H9 (cell line): ENCODE measurements at regions not wholly inside any gene's neighbourhood (a gene's known extent, or its start where the extent isn't known, plus 50 kb on each side); places are given as distances from the start of the nearest gene placed in this dataset.

Source experiments
- DNase-seq: peaks from one replicate; pipeline ENCODE4 v3.0.0-alpha.2; 2017
- H2AFZ ChIP-seq: one replicate; pipeline ENCODE4 v1.6.1; 2013; ENCODE audit warnings: mild to moderate bottlenecking, low read length, control low read depth, moderate library complexity
- H2AK5ac ChIP-seq: 2 replicates; pipeline ENCODE4 v1.6.1; 2013; ENCODE audit warnings: low read length, control low read depth, mixed read lengths; ENCODE audit not compliant: insufficient read length
- H2BK120ac ChIP-seq: one replicate; pipeline ENCODE4 v1.6.1; 2013; ENCODE audit warnings: low read depth, mild to moderate bottlenecking, low read length, control low read depth, inconsistent platforms; ENCODE audit not compliant: poor library complexity, severe bottlenecking
- H2BK12ac ChIP-seq: 2 replicates; pipeline ENCODE4 v1.6.1; 2013; ENCODE audit warnings: low read length, control low read depth, mixed read lengths, low read depth; ENCODE audit not compliant: insufficient read length
- H2BK15ac ChIP-seq: 2 replicates; pipeline ENCODE4 v1.6.1; 2013; ENCODE audit warnings: low read depth, low read length, control low read depth
- H2BK20ac ChIP-seq: one replicate; pipeline ENCODE4 v1.6.1; 2013; ENCODE audit warnings: low read depth, mild to moderate bottlenecking, low read length, control low read depth, inconsistent platforms; ENCODE audit not compliant: poor library complexity, severe bottlenecking
- H2BK5ac ChIP-seq: 2 replicates; pipeline ENCODE4 v1.6.1; 2013; ENCODE audit warnings: low read length, control low read depth, mixed read lengths; ENCODE audit not compliant: insufficient read length
- H3K14ac ChIP-seq: 2 replicates; pipeline ENCODE4 v1.6.1; 2013; ENCODE audit warnings: low read length, control low read depth; ENCODE audit not compliant: insufficient read depth
- H3K18ac ChIP-seq: 2 replicates; pipeline ENCODE4 v1.6.1; 2013; ENCODE audit warnings: low read depth, mild to moderate bottlenecking, mixed read lengths, low read length, control low read depth; ENCODE audit not compliant: insufficient read length
- H3K23ac ChIP-seq: 2 replicates; pipeline ENCODE4 v1.6.1; 2013; ENCODE audit warnings: low read length, control low read depth, mixed read lengths, low read depth; ENCODE audit not compliant: insufficient read length
- H3K23me2 ChIP-seq: 2 replicates; pipeline ENCODE4 v1.6.1; 2013; ENCODE audit warnings: low read depth, mild to moderate bottlenecking, mixed read lengths, low read length, control low read depth; ENCODE audit not compliant: insufficient read length, poor library complexity, severe bottlenecking
- H3K27ac ChIP-seq: 2 replicates; pipeline ENCODE4 v1.5.1; 2013; ENCODE audit warnings: low read length, control low read depth, mixed read lengths, low read depth; ENCODE audit not compliant: insufficient read length
- H3K27me3 ChIP-seq: 2 replicates; pipeline ENCODE4 v1.6.1; 2013; ENCODE audit warnings: low read length, control low read depth, inconsistent platforms; ENCODE audit not compliant: insufficient read depth
- H3K4ac ChIP-seq: 2 replicates; pipeline ENCODE4 v1.6.1; 2013; ENCODE audit warnings: low read depth, mild to moderate bottlenecking, control low read depth, inconsistent platforms, low read length, moderate library complexity
- H3K4me1 ChIP-seq: 2 replicates; pipeline ENCODE4 v1.6.1; 2013; ENCODE audit warnings: low read length, control low read depth, inconsistent platforms; ENCODE audit not compliant: insufficient read depth
- H3K4me2 ChIP-seq: 2 replicates; pipeline ENCODE4 v1.6.1; 2013; ENCODE audit warnings: low read length, control low read depth, mixed read lengths; ENCODE audit not compliant: insufficient read length, insufficient read depth
- H3K56ac ChIP-seq: 2 replicates; pipeline ENCODE4 v1.6.1; 2013; ENCODE audit warnings: low read depth, mild to moderate bottlenecking, mixed read lengths, low read length, control low read depth; ENCODE audit not compliant: insufficient read length
- H3K79me1 ChIP-seq: 2 replicates; pipeline ENCODE4 v1.6.1; 2013; ENCODE audit warnings: low read depth, mild to moderate bottlenecking, moderate library complexity, low read length, control low read depth, inconsistent platforms; ENCODE audit not compliant: insufficient read depth, poor library complexity, severe bottlenecking
- H3K79me2 ChIP-seq: 2 replicates; pipeline ENCODE4 v1.6.1; 2013; ENCODE audit warnings: low read length, control low read depth, inconsistent platforms; ENCODE audit not compliant: insufficient read depth
- H3K9ac ChIP-seq: 2 replicates; pipeline ENCODE4 v1.6.1; 2013; ENCODE audit warnings: low read length, control low read depth, mixed read lengths; ENCODE audit not compliant: insufficient read length; ENCODE audit errors: extremely low read depth
- H3K9me3 ChIP-seq: one replicate; pipeline ENCODE4 v1.6.1; 2013; ENCODE audit warnings: low read depth, low read length, inconsistent platforms; ENCODE audit not compliant: control insufficient read depth
- H3T11ph ChIP-seq: one replicate; pipeline ENCODE4 v1.6.1; 2013; ENCODE audit warnings: mild to moderate bottlenecking, low read length, control low read depth, inconsistent platforms
- H4K20me1 ChIP-seq: one replicate; pipeline ENCODE4 v1.6.1; 2013; ENCODE audit not compliant: control insufficient read depth, insufficient read length, insufficient read depth
- H4K5ac ChIP-seq: 2 replicates; pipeline ENCODE4 v1.6.1; 2013; ENCODE audit warnings: low read depth, mild to moderate bottlenecking, mixed read lengths, low read length, control low read depth; ENCODE audit not compliant: insufficient read length
- H4K8ac ChIP-seq: replicated peaks from 2 replicates; pipeline ENCODE4 v1.6.1; 2013; ENCODE audit warnings: low read length, control low read depth, mixed read lengths, low read depth; ENCODE audit not compliant: insufficient read length
- H4K91ac ChIP-seq: 2 replicates; pipeline ENCODE4 v1.6.1; 2013; ENCODE audit warnings: low read depth, mild to moderate bottlenecking, moderate library complexity, mixed read lengths, low read length, control low read depth; ENCODE audit not compliant: insufficient read length
- H3K27ac Mint-ChIP-seq, 3 experiments: 2 replicates in 2 of 3; 3 replicates in 1 of 3; pipeline ENCODE4 v1.8.0; 2020 to 2021; ENCODE audit warnings: mixed read lengths in 3 of 3, mild to moderate bottlenecking in 1 of 3, moderate library complexity in 1 of 3
- H3K27me3 Mint-ChIP-seq: 2 replicates; pipeline ENCODE4 v1.8.0; 2021; ENCODE audit warnings: low read depth, mild to moderate bottlenecking, moderate library complexity, mixed read lengths
- H3K36me3 Mint-ChIP-seq, 3 experiments: 2 replicates in 2 of 3; 3 replicates in 1 of 3; pipeline ENCODE4 v1.8.0; 2020 to 2021; ENCODE audit warnings: low read depth in 3 of 3, mixed read lengths in 3 of 3; ENCODE audit not compliant: insufficient read depth in 1 of 3
- H3K4me1 Mint-ChIP-seq, 2 experiments: 2 replicates each; pipeline ENCODE4 v1.8.0; 2020; ENCODE audit warnings: mixed read lengths in 2 of 2
- H3K4me3 Mint-ChIP-seq, 2 experiments: 2 replicates in 1 of 2; 3 replicates in 1 of 2; pipeline ENCODE4 v1.8.0; 2020 to 2021; ENCODE audit warnings: mild to moderate bottlenecking in 2 of 2, mixed read lengths in 2 of 2, moderate library complexity in 1 of 2
- H3K9me3 Mint-ChIP-seq, 2 experiments: 2 replicates in 1 of 2; 3 replicates in 1 of 2; pipeline ENCODE4 v1.8.0; 2020; ENCODE audit warnings: mild to moderate bottlenecking in 2 of 2, mixed read lengths in 2 of 2, moderate library complexity in 1 of 2
- WGBS: extraction: QIAGEN DNeasy Blood & Tissue Kit; methylation state at CpG from one replicate; pipeline ENCODE4 v1.1.7; 2013; ENCODE audit warnings: missing lambda C conversion rate, low lambda C conversion rate, mixed read lengths; ENCODE audit not compliant: insufficient read length; ENCODE audit errors: extremely low coverage; 5-methylcytosine and 5-hydroxymethylcytosine counted together
- TF ChIP-seq, protein P1 (sequence below): fragments of 200-600 bp; sonication (generic); conservative IDR thresholded peaks from 3 replicates; pipeline ENCODE4 v1.8.0; 2021; ENCODE audit warnings: antibody characterized with exemption, mild to moderate bottlenecking

- no peak overlapping the region for H2AK5ac ChIP-seq
- H3K4me2 ChIP-seq, result no peak overlapping the region
- H4K91ac ChIP-seq, result no peak overlapping the region
- H3K56ac ChIP-seq, result no peak overlapping the region
- no peak overlapping the region for H3K23ac ChIP-seq
- H3K4me1 ChIP-seq, result no peaks in the 10 kb centered on the region
- Mint-ChIP-seq H3K36me3 (no peaks in the 10 kb centered on the region), H3K27ac (no peak overlapping the region), H3K27me3 (no peaks in the 10 kb centered on the region), H3K9me3 (no peaks in the 10 kb centered on the region), H3K4me1 (peaks cover 9 to 11% of the 10 kb centered on the region in 2 experiments), H3K4me3 (no peak overlapping the region)
- H3K9ac ChIP-seq, result no peak overlapping the region
- H3K4ac ChIP-seq, result no peak overlapping the region
- no CpG with 5 or more reads among the region's 3 CpGs for WGBS
- H3K79me2 ChIP-seq, result no peaks in the 10 kb centered on the region
- no peak overlapping the region for H4K8ac ChIP-seq
- no peaks in the 10 kb centered on the region for H3K23me2 ChIP-seq
- no peak overlapping the region for H3K14ac ChIP-seq
- H3K18ac ChIP-seq, result no peak overlapping the region
- H2BK5ac ChIP-seq, result no peak overlapping the region
- H2AFZ ChIP-seq, result no peak overlapping the region
- no peak overlapping the region for H2BK12ac ChIP-seq
- H2BK20ac ChIP-seq, result no peak overlapping the region
- no peaks in the 10 kb centered on the region for H3K79me1 ChIP-seq
- no peak overlapping the region for H2BK120ac ChIP-seq
- H4K5ac ChIP-seq, result no peak overlapping the region
- H3K9me3 ChIP-seq, result no peaks in the 10 kb centered on the region
- no peak overlapping the region for H3K27ac ChIP-seq
- DNase-seq, result no peak
- TF ChIP-seq, protein P1, sequence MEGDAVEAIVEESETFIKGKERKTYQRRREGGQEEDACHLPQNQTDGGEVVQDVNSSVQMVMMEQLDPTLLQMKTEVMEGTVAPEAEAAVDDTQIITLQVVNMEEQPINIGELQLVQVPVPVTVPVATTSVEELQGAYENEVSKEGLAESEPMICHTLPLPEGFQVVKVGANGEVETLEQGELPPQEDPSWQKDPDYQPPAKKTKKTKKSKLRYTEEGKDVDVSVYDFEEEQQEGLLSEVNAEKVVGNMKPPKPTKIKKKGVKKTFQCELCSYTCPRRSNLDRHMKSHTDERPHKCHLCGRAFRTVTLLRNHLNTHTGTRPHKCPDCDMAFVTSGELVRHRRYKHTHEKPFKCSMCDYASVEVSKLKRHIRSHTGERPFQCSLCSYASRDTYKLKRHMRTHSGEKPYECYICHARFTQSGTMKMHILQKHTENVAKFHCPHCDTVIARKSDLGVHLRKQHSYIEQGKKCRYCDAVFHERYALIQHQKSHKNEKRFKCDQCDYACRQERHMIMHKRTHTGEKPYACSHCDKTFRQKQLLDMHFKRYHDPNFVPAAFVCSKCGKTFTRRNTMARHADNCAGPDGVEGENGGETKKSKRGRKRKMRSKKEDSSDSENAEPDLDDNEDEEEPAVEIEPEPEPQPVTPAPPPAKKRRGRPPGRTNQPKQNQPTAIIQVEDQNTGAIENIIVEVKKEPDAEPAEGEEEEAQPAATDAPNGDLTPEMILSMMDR, result no peak
- H3T11ph ChIP-seq, result no peak overlapping the region
- H4K20me1 ChIP-seq, result no peaks in the 10 kb centered on the region
- H2BK15ac ChIP-seq, result no peak overlapping the region
- no peaks in the 10 kb centered on the region for H3K27me3 ChIP-seq
Measured at GRCh38 chr7:89559596-89559995, 594.7 kb upstream of the STEAP1 start.
